NCI-H345 treated with DMSO at 0.1 percent for 48 hours (cell line): ENCODE measurements at regions not wholly inside any gene's neighbourhood (a gene's known extent, or its start where the extent isn't known, plus 50 kb on each side); places are given as distances from the start of the nearest gene placed in this dataset.

Source experiments
- DNase-seq: peaks from one replicate; lab custom pipeline; 2025; ENCODE audit not compliant: unreplicated experiment; lab: John Stamatoyannopoulos, UW

DNA sequence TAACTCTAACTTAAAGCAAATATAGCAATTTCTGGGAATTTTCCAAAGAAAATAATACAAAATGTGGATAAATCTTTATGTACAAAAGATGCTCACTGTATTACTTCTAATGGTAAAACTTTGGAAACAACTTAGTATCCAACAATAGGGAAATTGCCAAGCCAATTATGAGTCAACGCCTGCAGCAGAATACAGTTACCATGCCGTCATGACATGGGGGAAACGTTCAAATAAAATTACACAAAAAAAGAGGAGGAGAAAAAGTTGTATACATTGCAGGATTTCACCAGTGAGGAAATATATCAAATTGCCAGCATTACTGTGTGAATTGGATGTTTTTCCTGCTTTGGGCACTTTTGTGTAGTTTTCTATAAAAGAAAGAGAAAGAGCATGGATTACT lies 469.6 kb downstream of the SOX9 start:
- DNase-seq: peak; percentile 74

- DNase-seq: no peak
Measured at GRCh38 chr17:72590882-72591281, 470.1 kb downstream of the SOX9 start.

DNA sequence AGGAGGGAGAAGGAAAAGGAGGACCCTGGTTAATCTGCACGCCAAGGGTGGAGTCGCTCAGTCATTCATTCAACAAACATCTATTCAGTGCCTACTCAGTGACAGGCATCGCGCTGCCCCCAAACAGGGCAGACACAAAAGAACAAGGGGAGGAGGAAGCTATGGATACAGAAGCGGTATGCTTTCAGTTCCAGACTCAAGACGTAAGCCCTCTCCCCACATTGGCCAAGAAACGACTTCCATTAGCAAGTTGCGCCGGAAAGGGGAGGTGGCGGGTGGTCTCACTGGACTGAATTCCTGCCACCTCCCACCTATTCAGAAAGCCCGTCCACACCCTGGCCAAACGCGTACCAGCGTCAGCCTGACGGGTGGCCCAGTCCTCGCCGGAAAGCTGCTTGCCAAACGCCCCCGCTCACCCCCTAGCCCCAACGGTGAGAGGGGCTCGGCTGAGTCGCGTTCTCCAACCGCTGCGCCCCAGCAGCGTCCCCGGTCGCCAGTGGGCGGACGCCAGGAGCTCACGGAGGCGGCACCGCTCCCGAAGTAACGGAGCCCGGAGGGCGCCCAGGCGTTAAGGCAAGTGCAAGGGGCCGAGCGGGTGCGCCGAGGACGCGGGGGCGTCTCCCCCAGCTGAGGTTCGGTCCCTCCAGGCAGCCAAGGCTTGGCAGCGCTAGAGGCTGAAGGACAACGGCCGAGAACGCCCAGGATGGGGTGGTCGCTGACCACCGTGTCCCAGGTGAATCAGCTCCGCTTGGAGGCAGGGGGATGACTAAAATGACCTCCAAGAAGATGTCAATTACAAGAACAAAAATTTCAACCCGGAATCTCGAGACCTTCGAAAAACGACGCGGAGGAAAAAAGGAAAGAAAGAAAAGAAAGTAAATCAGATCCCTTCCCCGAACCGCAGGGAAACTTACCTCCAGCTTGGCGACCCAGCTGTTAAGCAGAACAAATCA lies 470.7 kb downstream of the SOX9 start:
- no peak for DNase-seq

DNA sequence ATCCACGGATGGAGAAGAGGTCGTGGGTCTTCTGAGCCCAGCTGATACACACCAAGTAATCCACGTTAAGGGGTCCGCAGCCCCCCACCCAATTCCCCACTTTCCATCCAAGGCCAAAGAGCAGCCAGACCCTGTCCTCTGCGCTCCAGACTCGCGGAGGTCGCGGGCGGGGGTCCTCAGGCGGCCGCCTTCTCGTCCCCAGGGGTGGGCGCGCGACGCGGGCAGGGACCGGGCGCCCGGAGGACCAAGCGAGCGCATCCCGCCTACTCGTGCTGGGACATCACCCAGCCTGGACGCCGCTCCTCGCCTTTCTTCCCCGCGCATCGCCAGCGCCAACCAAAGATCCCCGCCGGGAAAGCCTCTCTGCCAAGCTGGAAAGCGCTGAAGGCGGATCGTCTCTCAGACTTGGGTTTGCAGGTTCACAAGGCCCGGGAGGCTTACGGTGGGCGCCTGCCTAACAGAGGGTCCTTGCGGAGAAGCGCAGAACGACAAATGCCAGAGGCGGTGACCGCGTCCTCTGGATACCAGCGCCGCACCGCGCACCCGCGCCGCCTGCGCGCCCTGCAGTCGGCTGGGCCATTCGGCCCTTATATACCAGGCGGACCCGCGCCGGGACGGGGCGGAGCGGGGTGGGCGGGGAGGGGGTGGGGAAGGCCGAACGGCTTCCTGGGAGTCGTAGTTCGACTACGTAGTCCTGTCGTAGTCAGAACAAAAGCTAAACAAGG lies 471.6 kb downstream of the SOX9 start:
- peak; percentile 84 for DNase-seq

GRCh38 chr17:72592967-72593325 lies 472.1 kb downstream of the SOX9 start:
- no peak for DNase-seq

DNA sequence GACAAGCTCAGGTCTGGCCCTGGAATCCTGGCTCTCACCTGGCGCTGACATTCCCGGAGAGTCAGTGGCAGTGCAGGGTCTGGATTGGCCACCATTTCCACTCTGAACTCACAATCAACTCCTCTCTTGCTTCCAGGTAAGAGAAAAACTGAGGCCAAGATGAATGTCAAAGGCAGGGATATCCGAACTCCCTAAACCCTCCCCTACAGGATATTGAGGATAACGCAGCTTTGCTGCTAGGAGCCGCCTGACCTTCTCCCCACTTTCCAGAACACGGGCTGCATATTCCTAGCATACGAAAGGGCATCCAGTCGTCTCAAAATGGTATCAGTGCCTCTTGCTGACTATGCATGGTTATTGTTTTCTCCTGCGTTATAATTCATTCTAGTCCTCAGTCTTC lies 473.4 kb downstream of the SOX9 start:
- DNase-seq: no peak
